ENCODE measurements at regions not wholly inside any gene's neighbourhood (a gene's known extent, or its start where the extent isn't known, plus 50 kb on each side); places are given as distances from the start of the nearest gene placed in this dataset.

GRCh38 chr2:104444889-104445288 is 409.0 kb upstream of the POU3F3 start:
- TF ChIP-seq CEBPB (IDR thresholded peaks at IDR 0.05) (no peak), TCF12 (IDR thresholded peaks at IDR 0.05; ENCODE audit: low read depth) (no peak), TAF1 (IDR thresholded peaks at IDR 0.05; ENCODE audit: low read depth) (no peak), EP300 (IDR thresholded peaks at IDR 0.05; ENCODE audit: borderline replicate concordance) (no peak), TEAD4 (IDR thresholded peaks at IDR 0.05) (no peak), NFIC (IDR thresholded peaks at IDR 0.05) (no peak), EGR1 (IDR thresholded peaks at IDR 0.05) (no peak), MAX (IDR thresholded peaks at IDR 0.05) (no peak), YY1 (IDR thresholded peaks at IDR 0.05; ENCODE audit: low read depth) (no peak), REST (IDR thresholded peaks at IDR 0.05; ENCODE audit: low read depth) (no peak), FOXM1 (IDR thresholded peaks at IDR 0.05; ENCODE audit: borderline replicate concordance, low read depth) (no peak), USF1 (IDR thresholded peaks at IDR 0.05) (no peak), RAD21 (IDR thresholded peaks at IDR 0.05; ENCODE audit: low read depth) (no peak), ZBTB7A (IDR thresholded peaks at IDR 0.05; ENCODE audit: low read depth) (no peak), CREB1 (IDR thresholded peaks at IDR 0.05; ENCODE audit: low read depth) (no peak)

- TF ChIP-seq RAD21 (IDR thresholded peaks at IDR 0.05; ENCODE audit: low read depth) = peak; percentile 47
- TF ChIP-seq NFIC (IDR thresholded peaks at IDR 0.05) = no peak
Observed at GRCh38 chr2:104447831-104448434, 406.0 kb upstream of the POU3F3 start.

- no peak for TF ChIP-seq CEBPB (IDR thresholded peaks at IDR 0.05)
- no peak for TF ChIP-seq CREB1 (IDR thresholded peaks at IDR 0.05; ENCODE audit: low read depth)
- TF ChIP-seq NFIC (IDR thresholded peaks at IDR 0.05) = no peak
- no peak for TF ChIP-seq USF1 (IDR thresholded peaks at IDR 0.05)
- no peak for TF ChIP-seq TAF1 (IDR thresholded peaks at IDR 0.05; ENCODE audit: low read depth)
- no peak for TF ChIP-seq RAD21 (IDR thresholded peaks at IDR 0.05; ENCODE audit: low read depth)
- no peak for TF ChIP-seq YY1 (IDR thresholded peaks at IDR 0.05; ENCODE audit: low read depth)
- no peak for TF ChIP-seq MAX (IDR thresholded peaks at IDR 0.05)
- TF ChIP-seq TCF12 (IDR thresholded peaks at IDR 0.05; ENCODE audit: low read depth) = no peak
Observed at GRCh38 chr2:104448661-104449440, 405.1 kb upstream of the POU3F3 start.

GRCh38 chr2:104452558-104452957 is 401.4 kb upstream of the POU3F3 start:
- no peak for TF ChIP-seq TCF12 (IDR thresholded peaks at IDR 0.05; ENCODE audit: low read depth)
- no peak for TF ChIP-seq TAF1 (IDR thresholded peaks at IDR 0.05; ENCODE audit: low read depth)
- no peak for TF ChIP-seq NFIC (IDR thresholded peaks at IDR 0.05)

GRCh38 chr2:104462731-104463130 is 391.2 kb upstream of the POU3F3 start:
- TF ChIP-seq ZBTB7A (IDR thresholded peaks at IDR 0.05; ENCODE audit: low read depth) (no peak), EP300 (IDR thresholded peaks at IDR 0.05; ENCODE audit: borderline replicate concordance) (no peak), TAF1 (IDR thresholded peaks at IDR 0.05; ENCODE audit: low read depth) (no peak), TCF12 (IDR thresholded peaks at IDR 0.05; ENCODE audit: low read depth) (no peak), YY1 (IDR thresholded peaks at IDR 0.05; ENCODE audit: low read depth) (no peak), FOXM1 (IDR thresholded peaks at IDR 0.05; ENCODE audit: borderline replicate concordance, low read depth) (no peak)

- no peak for TF ChIP-seq CEBPB (IDR thresholded peaks at IDR 0.05)
- no peak for TF ChIP-seq TEAD4 (IDR thresholded peaks at IDR 0.05)
- no peak for TF ChIP-seq YY1 (IDR thresholded peaks at IDR 0.05; ENCODE audit: low read depth)
- no peak for TF ChIP-seq NFIC (IDR thresholded peaks at IDR 0.05)
- TF ChIP-seq REST (IDR thresholded peaks at IDR 0.05; ENCODE audit: low read depth) = no peak
- no peak for TF ChIP-seq TCF12 (IDR thresholded peaks at IDR 0.05; ENCODE audit: low read depth)
- TF ChIP-seq USF1 (IDR thresholded peaks at IDR 0.05) = no peak
- TF ChIP-seq FOXM1 (IDR thresholded peaks at IDR 0.05; ENCODE audit: borderline replicate concordance, low read depth) = no peak
- TF ChIP-seq EP300 (IDR thresholded peaks at IDR 0.05; ENCODE audit: borderline replicate concordance) = no peak
- TF ChIP-seq CREB1 (IDR thresholded peaks at IDR 0.05; ENCODE audit: low read depth) = no peak
- TF ChIP-seq RAD21 (IDR thresholded peaks at IDR 0.05; ENCODE audit: low read depth) = no peak
- no peak for TF ChIP-seq MAX (IDR thresholded peaks at IDR 0.05)
Observed at GRCh38 chr2:104465981-104466380, 387.9 kb upstream of the POU3F3 start.
